ENCODE measurements at regions not wholly inside any gene's neighbourhood (a gene's known extent, or its start where the extent isn't known, plus 50 kb on each side); places are given as distances from the start of the nearest gene placed in this dataset.

DNA sequence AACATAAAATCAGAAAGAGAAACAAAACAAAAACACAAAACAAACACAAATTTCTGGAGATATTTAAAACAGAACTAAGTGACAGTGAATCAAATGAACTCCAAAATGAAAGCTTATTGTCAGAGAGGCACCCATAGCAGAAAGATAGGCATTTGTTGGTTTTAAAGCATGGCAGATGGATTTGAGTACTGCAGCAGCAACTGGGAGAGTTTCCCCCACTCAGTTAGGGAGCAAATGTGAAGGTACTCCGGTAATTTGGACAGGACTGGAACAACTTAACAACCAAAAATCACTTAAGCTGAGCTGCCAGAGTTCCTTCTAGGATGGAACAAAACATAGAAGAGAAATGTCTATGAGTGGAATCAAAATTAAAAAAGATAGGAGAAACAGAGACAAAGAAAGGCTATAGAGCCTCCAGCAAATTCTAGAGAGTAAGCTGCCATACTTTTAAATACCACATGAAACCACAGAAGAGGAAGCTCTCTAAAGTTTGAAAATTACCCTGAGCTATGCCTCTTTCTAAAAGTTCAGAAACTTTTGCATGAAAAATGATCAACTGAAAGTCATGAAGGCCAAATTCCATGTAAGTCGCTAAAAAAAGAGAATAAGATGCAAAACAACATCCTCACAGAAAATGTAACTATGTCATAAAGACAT is 1248.3 kb upstream of the USP15 start:
- Mint-ChIP-seq H3K36me3 (ENCODE audit: insufficient read depth) (no peaks in the 10 kb centered on the region), H3K4me1 (ENCODE audit: low read depth) (no peaks in the 10 kb centered on the region), H3K4me3 (no peak overlapping the region), H3K9me3 (peaks cover 9% of the 10 kb centered on the region), H3K27me3 (ENCODE audit: low read depth) (no peaks in the 10 kb centered on the region)
- ATAC-seq (no peak), DNase-seq (no peak)

DNA sequence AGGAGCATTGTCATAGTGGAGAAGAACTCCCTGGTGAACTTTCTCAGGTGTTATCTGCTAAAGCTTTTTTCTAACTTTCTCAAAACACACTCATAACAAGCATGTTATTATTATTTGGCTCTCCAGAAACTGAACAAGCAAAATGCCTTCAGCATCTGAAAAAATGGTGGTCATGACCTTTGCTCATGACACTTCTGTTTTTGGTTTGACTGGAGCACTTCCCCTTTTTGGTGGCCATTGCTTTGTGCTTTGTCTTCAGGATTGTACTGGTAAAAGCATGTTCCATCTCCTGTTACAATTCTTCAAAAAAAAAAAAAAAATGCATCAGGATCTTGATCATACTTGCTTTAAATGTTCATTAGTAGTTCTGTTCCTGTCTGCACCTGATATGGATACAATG is 1241.6 kb upstream of the USP15 start:
- Mint-ChIP-seq H3K4me1 (ENCODE audit: low read depth) (no peaks in the 10 kb centered on the region), H3K36me3 (ENCODE audit: insufficient read depth) (no peaks in the 10 kb centered on the region), H3K27me3 (ENCODE audit: low read depth) (no peaks in the 10 kb centered on the region), H3K9me3 (peaks cover 17% of the 10 kb centered on the region), H3K4me3 (no peak overlapping the region)
- ATAC-seq = no peak
- DNase-seq = no peak

DNA sequence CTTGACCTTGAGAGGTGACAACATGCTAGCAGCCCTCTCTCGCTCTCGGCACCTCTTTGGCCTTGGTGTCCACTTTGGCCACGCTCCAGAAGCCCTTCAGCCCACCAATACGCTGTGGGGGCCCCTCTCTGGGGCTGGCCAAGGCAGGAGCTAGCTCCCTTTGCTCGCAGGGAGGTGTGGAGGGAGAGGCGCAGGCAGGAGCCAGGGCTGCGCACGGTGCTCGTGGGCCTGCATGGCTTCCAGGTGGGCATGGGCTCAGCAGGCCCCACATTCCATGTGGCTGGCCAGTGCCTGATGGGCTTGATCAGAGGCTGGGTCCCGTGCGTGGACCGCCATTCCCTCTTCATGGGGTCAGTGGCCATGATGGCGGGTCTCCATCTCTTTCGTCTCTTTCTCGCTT is 1237.0 kb upstream of the USP15 start:
- no peak overlapping the region for H3K4me3 Mint-ChIP-seq
- no peak for ATAC-seq
- H3K27me3 Mint-ChIP-seq (ENCODE audit: low read depth) = no peaks in the 10 kb centered on the region
- no peaks in the 10 kb centered on the region for H3K36me3 Mint-ChIP-seq (ENCODE audit: insufficient read depth)
- H3K9me3 Mint-ChIP-seq = peaks cover 17% of the 10 kb centered on the region
- DNase-seq = no peak
- H3K4me1 Mint-ChIP-seq (ENCODE audit: low read depth) = no peaks in the 10 kb centered on the region

DNA sequence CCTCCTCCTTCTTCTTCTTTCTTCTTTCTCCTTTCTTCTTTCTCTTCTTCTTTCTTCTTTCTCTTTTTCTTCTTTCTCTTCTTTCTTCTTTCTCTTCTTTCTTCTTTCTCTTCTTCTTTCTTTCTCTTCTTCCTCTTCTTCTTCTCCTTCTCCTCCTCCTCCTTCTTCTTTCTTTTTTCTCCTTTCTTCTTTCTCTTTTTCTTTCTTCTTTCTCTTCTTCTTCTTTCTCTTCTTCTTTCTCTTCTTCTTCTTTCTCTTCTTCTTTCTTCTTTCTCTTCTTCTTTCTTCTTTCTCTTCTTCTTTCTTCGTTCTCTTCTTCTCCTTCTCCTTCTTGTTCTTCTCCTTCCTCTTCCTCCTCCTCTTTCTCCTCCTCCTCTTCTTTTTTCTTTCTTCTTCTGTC is 1230.7 kb upstream of the USP15 start:
- ATAC-seq (no peak), DNase-seq (no peak)
- H3K9me3 Mint-ChIP-seq = peaks cover 19% of the 10 kb centered on the region
- H3K36me3 Mint-ChIP-seq (ENCODE audit: insufficient read depth) = no peaks in the 10 kb centered on the region
- no peak overlapping the region for H3K4me3 Mint-ChIP-seq
- H3K27me3 Mint-ChIP-seq (ENCODE audit: low read depth) = no peaks in the 10 kb centered on the region
- no peaks in the 10 kb centered on the region for H3K4me1 Mint-ChIP-seq (ENCODE audit: low read depth)

DNA sequence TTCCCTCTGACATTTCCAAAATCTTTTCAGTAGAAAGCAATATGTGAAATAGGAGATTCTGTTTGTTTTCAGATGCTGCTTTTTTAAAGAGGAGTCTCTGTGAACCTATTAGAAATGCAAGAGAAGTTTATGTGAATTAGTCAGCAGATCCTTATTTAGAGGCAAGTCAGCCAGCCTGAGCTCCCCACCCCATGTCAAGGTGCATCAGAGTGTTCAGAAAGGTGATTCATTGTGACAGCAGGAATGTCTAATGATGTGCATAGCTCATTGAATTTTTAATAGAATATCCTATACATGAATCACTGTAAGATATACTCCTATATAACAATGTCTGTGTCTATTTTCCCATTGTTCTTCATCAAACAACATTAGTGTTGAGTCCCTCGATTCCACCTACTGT is 1222.4 kb upstream of the USP15 start:
- Mint-ChIP-seq H3K27me3 (ENCODE audit: low read depth) (no peaks in the 10 kb centered on the region), H3K4me3 (no peak overlapping the region), H3K36me3 (ENCODE audit: insufficient read depth) (no peaks in the 10 kb centered on the region), H3K9me3 (no peaks in the 10 kb centered on the region), H3K4me1 (ENCODE audit: low read depth) (no peaks in the 10 kb centered on the region)
- ATAC-seq = no peak
- no peak for DNase-seq

DNA sequence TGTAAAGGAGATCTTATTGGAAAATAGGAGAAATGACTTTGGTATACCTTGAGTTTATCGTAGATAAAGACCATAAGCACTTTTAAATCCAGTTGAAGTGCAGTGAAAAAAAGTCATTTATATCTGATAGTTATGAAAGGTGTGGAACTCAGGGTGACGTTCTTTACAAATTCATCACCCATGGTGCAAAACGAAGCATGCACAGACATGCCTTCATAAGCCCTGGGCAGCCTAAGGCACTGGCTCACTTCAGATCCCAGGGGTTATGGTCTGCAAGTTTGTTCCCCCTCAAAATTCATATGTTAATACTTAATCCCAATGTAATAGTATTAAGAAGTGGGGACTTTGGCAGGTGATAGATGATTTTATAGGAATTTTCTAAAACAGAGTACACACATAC is 1216.4 kb upstream of the USP15 start:
- Mint-ChIP-seq H3K4me1 (ENCODE audit: low read depth) (no peaks in the 10 kb centered on the region), H3K9me3 (peaks cover 5% of the 10 kb centered on the region), H3K4me3 (no peak overlapping the region), H3K27me3 (ENCODE audit: low read depth) (no peaks in the 10 kb centered on the region), H3K36me3 (ENCODE audit: insufficient read depth) (no peaks in the 10 kb centered on the region)
- DNase-seq = no peak
- no peak for ATAC-seq

DNA sequence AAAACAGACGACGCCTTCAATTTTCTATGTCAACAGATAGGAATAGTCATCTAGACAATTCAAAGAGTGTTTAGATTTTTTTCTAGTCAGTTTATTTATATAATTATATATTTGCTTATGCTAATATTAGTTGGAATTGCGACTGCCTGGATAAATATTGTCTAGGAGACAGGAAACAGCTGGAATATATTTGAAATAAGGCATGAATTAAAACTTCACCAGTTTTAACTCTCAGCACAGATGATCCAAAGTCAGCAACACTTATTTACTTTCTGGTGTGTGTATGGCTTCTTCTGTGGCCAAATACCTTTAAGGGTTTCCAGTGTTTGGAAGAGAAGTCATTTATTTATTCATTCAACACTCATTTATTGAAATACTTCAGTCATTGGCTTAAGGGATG is 1215.4 kb upstream of the USP15 start:
- no peak for DNase-seq
- Mint-ChIP-seq H3K4me1 (ENCODE audit: low read depth) (no peaks in the 10 kb centered on the region), H3K36me3 (ENCODE audit: insufficient read depth) (no peaks in the 10 kb centered on the region), H3K4me3 (no peak overlapping the region), H3K27me3 (ENCODE audit: low read depth) (no peaks in the 10 kb centered on the region), H3K9me3 (peaks cover 5% of the 10 kb centered on the region)
- ATAC-seq = no peak

DNA sequence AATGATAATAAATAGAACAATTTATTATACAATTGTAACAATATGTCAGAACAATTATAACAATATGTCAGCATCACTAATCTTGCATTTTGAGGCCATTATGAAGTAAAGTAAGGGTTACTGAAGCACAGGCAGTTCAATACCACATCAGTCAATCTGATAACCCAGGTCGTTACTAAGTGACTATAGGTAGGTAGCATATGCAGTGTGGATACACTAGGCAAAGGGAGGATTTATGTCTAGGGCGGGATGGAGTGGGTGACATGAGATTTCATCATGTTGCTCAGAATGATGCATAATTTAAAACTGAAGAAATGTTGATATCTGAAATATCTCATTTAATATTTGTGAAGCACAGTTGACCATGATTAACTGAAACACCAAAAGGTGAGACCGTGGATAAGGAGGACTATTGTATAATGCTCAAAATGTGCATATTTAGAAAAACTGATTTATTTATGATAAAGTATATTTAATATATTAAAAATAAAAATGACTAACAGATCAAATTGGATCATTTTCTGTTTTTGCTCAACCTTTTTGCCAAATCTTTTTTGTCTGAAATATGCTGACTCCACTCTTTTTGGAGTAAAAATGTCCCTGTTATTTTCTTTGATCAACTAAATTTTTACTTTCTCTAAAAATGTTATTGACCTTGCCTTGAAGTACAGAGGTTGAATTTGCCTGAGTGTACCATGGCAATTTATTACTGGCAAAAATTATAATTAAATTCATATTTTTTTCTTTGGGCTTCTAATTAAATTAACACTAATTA is 1189.4 kb upstream of the USP15 start:
- no peaks in the 10 kb centered on the region for H3K4me1 Mint-ChIP-seq (ENCODE audit: low read depth)
- no peaks in the 10 kb centered on the region for H3K27me3 Mint-ChIP-seq (ENCODE audit: low read depth)
- no peak overlapping the region for H3K4me3 Mint-ChIP-seq
- peaks cover 4% of the 10 kb centered on the region for H3K9me3 Mint-ChIP-seq
- H3K36me3 Mint-ChIP-seq (ENCODE audit: insufficient read depth) = no peaks in the 10 kb centered on the region
- ATAC-seq = no peak
- no peak for DNase-seq

DNA sequence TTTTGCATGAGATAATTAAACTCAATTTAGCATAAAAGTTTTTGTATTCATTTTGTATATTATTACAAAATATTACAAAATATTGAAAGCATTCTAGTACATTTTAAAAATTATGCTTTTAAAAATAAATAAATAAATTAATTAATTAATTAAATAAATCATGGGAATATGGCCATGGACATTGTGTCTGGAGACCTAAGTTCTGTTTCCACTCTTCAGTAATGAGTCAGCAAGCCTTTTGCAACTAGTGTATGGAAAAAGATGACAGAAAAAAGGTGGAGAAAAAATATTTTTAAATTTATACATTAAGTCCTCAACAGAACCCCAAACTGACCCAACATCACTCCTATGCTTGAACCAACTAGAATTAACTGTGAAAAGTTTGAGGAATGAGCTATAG is 1187.5 kb upstream of the USP15 start:
- Mint-ChIP-seq H3K27me3 (ENCODE audit: low read depth) (no peaks in the 10 kb centered on the region), H3K4me3 (no peak overlapping the region), H3K9me3 (peaks cover 7% of the 10 kb centered on the region), H3K36me3 (ENCODE audit: insufficient read depth) (no peaks in the 10 kb centered on the region), H3K4me1 (ENCODE audit: low read depth) (no peaks in the 10 kb centered on the region)
- no peak for DNase-seq
- ATAC-seq = no peak

DNA sequence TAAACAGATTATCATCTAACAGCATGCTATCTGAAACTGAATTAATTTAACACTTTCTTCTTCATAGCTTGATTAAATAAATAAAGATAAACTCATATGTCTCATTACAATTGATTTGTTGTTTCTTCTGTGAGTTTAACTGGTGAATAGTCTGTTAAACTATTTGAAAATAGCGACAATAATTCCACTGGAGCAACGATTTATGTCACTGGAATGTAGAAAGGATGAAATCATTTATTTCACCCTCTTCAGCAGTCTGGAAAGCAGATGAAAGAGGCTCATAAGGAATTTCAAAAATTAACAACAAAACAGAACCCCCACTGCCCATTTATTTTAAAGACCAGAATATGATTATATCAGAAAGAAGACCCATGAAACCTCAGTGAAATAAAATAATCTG is 1165.1 kb upstream of the USP15 start:
- DNase-seq (no peak), ATAC-seq (no peak)
- H3K9me3 Mint-ChIP-seq = peaks cover 13% of the 10 kb centered on the region
- no peaks in the 10 kb centered on the region for H3K4me1 Mint-ChIP-seq (ENCODE audit: low read depth)
- H3K36me3 Mint-ChIP-seq (ENCODE audit: insufficient read depth) = no peaks in the 10 kb centered on the region
- no peak overlapping the region for H3K4me3 Mint-ChIP-seq
- no peaks in the 10 kb centered on the region for H3K27me3 Mint-ChIP-seq (ENCODE audit: low read depth)

DNA sequence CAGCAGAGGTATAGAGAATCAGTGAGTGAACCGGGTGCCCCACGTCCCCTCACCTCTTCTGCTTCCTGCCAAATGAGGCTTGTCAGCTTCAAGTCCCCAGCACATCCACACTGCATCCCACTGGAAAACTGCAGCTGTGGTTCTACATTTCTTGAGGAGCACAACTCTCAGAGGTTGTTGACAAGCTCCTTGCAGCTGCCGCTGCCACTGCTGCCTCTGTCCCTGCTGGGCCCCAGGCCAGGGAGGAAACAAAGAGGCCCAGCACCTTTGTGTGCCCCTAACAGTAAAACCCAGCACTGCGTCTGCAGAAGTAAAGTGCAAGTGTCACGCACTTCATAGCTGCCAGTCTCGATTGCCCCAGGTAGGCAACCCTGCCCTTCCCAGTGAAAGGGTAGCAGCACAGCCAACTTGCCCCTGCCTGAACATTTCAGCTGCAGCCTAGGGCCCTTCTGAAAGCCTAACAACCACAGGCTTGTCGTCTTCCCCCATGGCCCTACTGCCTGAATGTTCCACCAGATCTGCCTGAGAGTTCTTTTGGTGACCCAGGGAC is 1162.1 kb upstream of the USP15 start:
- DNase-seq = no peak
- no peak for ATAC-seq
- Mint-ChIP-seq H3K4me1 (ENCODE audit: low read depth) (no peaks in the 10 kb centered on the region), H3K36me3 (ENCODE audit: insufficient read depth) (no peaks in the 10 kb centered on the region), H3K9me3 (peaks cover 8% of the 10 kb centered on the region), H3K27me3 (ENCODE audit: low read depth) (no peaks in the 10 kb centered on the region), H3K4me3 (no peak overlapping the region)

DNA sequence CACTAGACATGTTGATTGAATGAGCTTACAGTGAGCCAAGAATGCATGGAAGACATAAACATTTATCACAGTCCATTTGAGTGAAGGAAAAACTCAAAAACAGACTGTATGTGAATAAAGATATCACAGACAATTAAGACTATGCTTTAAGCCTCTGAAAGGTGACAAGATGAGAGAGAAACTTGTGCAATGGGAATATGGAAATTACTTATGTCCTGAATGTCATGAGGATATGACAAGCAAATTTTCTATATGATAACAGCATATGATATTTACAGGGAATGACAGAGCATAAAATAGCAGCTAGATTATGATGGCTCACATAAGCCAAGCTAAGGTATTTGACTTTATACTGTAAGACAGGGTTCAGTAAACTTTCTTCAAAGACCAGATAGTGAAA is 1153.1 kb upstream of the USP15 start:
- H3K4me3 Mint-ChIP-seq = no peak overlapping the region
- H3K4me1 Mint-ChIP-seq (ENCODE audit: low read depth) = no peaks in the 10 kb centered on the region
- ATAC-seq (no peak), DNase-seq (no peak)
- H3K27me3 Mint-ChIP-seq (ENCODE audit: low read depth) = no peaks in the 10 kb centered on the region
- no peaks in the 10 kb centered on the region for H3K36me3 Mint-ChIP-seq (ENCODE audit: insufficient read depth)
- peaks cover 23% of the 10 kb centered on the region for H3K9me3 Mint-ChIP-seq

DNA sequence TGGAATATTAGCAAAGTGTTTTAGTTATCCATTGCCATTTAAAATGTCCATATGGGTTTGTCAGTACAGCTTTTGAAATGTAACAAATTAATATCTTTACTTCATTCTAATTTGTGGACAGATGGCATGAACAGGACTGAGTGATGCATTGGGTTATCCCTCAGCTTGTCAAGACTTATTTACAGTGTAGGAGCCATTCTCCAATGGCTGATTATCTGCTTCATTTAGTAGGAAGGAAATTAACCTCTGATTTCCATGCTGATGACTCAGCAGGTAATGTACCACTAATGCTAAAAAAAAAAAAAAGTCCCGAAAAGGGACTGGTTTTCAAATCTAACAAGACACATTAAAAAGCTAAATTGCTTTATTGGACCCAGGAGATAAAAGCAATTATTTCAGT is 1149.0 kb upstream of the USP15 start:
- Mint-ChIP-seq H3K9me3 (peaks cover 26% of the 10 kb centered on the region), H3K4me1 (ENCODE audit: low read depth) (no peaks in the 10 kb centered on the region)

DNA sequence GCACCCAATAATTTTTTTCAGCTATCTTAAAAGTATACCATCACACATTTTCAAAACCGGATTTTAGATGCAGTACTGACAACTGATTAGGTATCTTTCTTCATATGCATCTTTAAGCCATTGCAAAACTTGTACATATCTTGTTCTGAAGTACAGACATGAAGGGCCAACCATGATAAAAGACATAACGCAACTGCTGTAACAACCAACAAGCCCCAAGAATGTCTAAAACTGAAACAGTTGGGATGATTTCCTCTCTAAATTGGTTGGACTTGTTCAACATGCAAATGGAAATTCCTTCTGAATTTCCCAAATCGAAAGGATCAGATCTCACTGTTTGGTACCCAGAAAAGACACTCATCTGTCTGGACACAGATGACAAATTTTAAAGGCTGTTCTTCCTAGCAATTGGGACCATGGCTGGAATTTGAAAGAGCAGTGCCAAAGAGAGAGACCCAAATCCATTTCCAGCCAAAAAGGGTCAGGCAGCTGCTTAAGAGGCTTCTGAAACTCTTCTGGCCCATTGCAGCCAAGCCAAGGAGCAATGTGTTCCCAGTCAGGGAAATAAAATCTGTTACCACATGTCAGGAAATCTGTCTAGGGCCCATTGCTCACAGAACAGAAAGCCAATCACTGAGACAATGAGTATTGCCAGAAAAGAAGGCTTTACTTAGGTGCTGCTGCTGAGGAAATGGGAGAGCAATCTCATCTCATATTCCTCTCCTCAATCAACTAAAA is 1122.4 kb upstream of the USP15 start:
- no peak for ATAC-seq
- no peak overlapping the region for H3K4me3 Mint-ChIP-seq
- H3K4me1 Mint-ChIP-seq (ENCODE audit: low read depth) = no peaks in the 10 kb centered on the region
- no peaks in the 10 kb centered on the region for H3K27me3 Mint-ChIP-seq (ENCODE audit: low read depth)
- H3K36me3 Mint-ChIP-seq (ENCODE audit: insufficient read depth) = no peaks in the 10 kb centered on the region
- DNase-seq = no peak
- H3K9me3 Mint-ChIP-seq = peaks cover 9% of the 10 kb centered on the region

More for the DNA sequence above, 1149.0 kb upstream of the USP15 start:
- ATAC-seq (no peak), DNase-seq (no peak)
- H3K36me3 Mint-ChIP-seq (ENCODE audit: insufficient read depth) = no peaks in the 10 kb centered on the region
- no peak overlapping the region for H3K4me3 Mint-ChIP-seq
- no peaks in the 10 kb centered on the region for H3K27me3 Mint-ChIP-seq (ENCODE audit: low read depth)

DNA sequence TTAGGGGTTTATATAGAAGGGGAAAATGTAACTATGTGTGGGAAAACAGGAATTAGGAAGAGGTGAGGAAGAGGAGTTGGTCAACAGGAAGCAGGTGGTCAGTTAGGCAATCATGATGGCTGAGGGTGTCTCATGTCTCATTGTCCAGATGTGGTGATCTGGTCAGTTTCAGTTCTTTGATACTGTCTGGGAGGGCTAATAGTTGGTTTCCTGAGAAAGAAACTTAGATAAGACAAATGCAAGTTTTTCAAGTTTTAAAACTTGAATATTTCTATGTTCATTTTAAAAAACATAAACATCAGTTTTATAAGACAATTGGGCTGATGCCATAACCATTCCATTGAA is 1121.8 kb upstream of the USP15 start:
- Mint-ChIP-seq H3K9me3 (peaks cover 9% of the 10 kb centered on the region), H3K27me3 (ENCODE audit: low read depth) (no peaks in the 10 kb centered on the region), H3K4me1 (ENCODE audit: low read depth) (no peaks in the 10 kb centered on the region), H3K36me3 (ENCODE audit: insufficient read depth) (no peaks in the 10 kb centered on the region), H3K4me3 (no peak overlapping the region)
- no peak for ATAC-seq
- no peak for DNase-seq

Measured in activated T-cell treated with anti-CD3 and anti-CD28 coated beads, Interleukin-2, amount 50 U/mL, for 4 hours (primary cell).